Spleen (tissue), 7 donors: ENCODE measurements at regions not wholly inside any gene's neighbourhood (a gene's known extent, or its start where the extent isn't known, plus 50 kb on each side); places are given as distances from the start of the nearest gene placed in this dataset.

Source experiments
- CTCF ChIP-seq, 11 experiments: fragments of 200-600 bp in 7 of 11; fragments of 450-650 bp in 4 of 11; sonication (generic) in 4 of 11; IDR thresholded peaks in 8 of 11; conservative IDR thresholded peaks in 3 of 11; 1 replicate in 7 of 11; 2 replicates in 4 of 11; pipeline versions ENCODE4 v1.4.0 to v1.8.0; 2016 to 2021; ENCODE audit warnings: antibody characterized with exemption in 11 of 11, inconsistent platforms in 4 of 11, mild to moderate bottlenecking in 1 of 11
- POLR2AphosphoS5 ChIP-seq, 3 donors: sonication (generic); formaldehyde crosslinking; IDR thresholded peaks; one replicate each; pipeline ENCODE4 v1.5.1; 2017; ENCODE audit warnings: antibody characterized with exemption in 3 of 3
- donor health status: DM: no; HTN: no; CAD: no; lungs with moderate emphysema.
- donor health status: DM: no; HTN: no; CAD: no.
- donor health status: DM: no; HTN: no; CAD: no.

- TF ChIP-seq CTCF (IDR thresholded peaks at IDR 0.05 in 8 of 11, conservative IDR thresholded peaks at IDR 0.05 in 3 of 11) (no peak), POLR2AphosphoS5 (IDR thresholded peaks at IDR 0.05) (no peak)
Measured at GRCh38 chr4:41853973-41854372, 81.3 kb upstream of the TMEM33 start.
